Ovary (tissue), 3 donors: ENCODE measurements at regions not wholly inside any gene's neighbourhood (a gene's known extent, or its start where the extent isn't known, plus 50 kb on each side); places are given as distances from the start of the nearest gene placed in this dataset.

ENCODE experiments used
- CTCF ChIP-seq, 3 donors: fragments of 450-650 bp in 2 of 3; fragments of 200-600 bp in 1 of 3; IDR thresholded peaks; one replicate each; pipeline versions ENCODE4 v1.5.1 to v1.8.0; 2016 to 2022; ENCODE audit warnings: antibody characterized with exemption in 3 of 3, mild to moderate bottlenecking in 1 of 3
- EP300 ChIP-seq: sonication (generic); formaldehyde crosslinking; IDR thresholded peaks from one replicate; pipeline ENCODE4 v1.6.1; 2017; ENCODE audit warnings: antibody characterized with exemption
- POLR2A ChIP-seq: fragments of 450-650 bp; IDR thresholded peaks from one replicate; pipeline ENCODE4 v1.6.1; 2017; ENCODE audit warnings: antibody characterized with exemption, mild to moderate bottlenecking, moderate library complexity
- donor health status: DM: no; HTN: no; CAD: no.

GRCh38 chr11:33944693-33945424 is 53.0 kb upstream of the LMO2 start:
- TF ChIP-seq CTCF (IDR thresholded peaks at IDR 0.05) (no peak), POLR2A (no peak), EP300 (no peak)
